Activated CD8-positive, alpha-beta T cell treated with anti-CD3 and anti-CD28 coated beads for 36 hours (primary cell): ENCODE measurements at regions not wholly inside any gene's neighbourhood (a gene's known extent, or its start where the extent isn't known, plus 50 kb on each side); places are given as distances from the start of the nearest gene placed in this dataset.
"Not testable (repeated sequence)": the region's sequence is repeated elsewhere in the genome, so short reads cannot be mapped to it uniquely, and the experiment has no call there.

Experiments used
- ATAC-seq: fragments of 200-7000 bp; cut with Tn5 transposase; one replicate; pipeline ENCODE4 v1.10.0; 2021; ENCODE audit warnings: mild to moderate bottlenecking, moderate library complexity
- CTCF ChIA-PET: fragments of 350-600 bp; sonication (Branson Sonifier 250); formaldehyde crosslinking; loops from one replicate; lab custom pipeline; 2021; ENCODE audit warnings: antibody characterized with exemption; lab: Charles Lee
- POLR2A ChIA-PET: fragments of 350-600 bp; sonication (Branson Sonifier 250); formaldehyde crosslinking; loops from one replicate; lab custom pipeline; 2021; ENCODE audit warnings: antibody characterized with exemption; lab: Charles Lee
- DNase-seq: peaks from one replicate; pipeline ENCODE4 v3.0.0-alpha.2; 2020
- H3K27ac Mint-ChIP-seq: one replicate; pipeline ENCODE4 v1.8.0; 2021; ENCODE audit warnings: mild to moderate bottlenecking, mixed read lengths
- H3K27me3 Mint-ChIP-seq: one replicate; pipeline ENCODE4 v1.8.0; 2021; ENCODE audit warnings: mixed read lengths
- H3K36me3 Mint-ChIP-seq: one replicate; pipeline ENCODE4 v1.8.0; 2021; ENCODE audit warnings: low read depth, mixed read lengths
- H3K4me1 Mint-ChIP-seq: one replicate; pipeline ENCODE4 v1.8.0; 2021; ENCODE audit warnings: low read depth, mixed read lengths
- H3K4me3 Mint-ChIP-seq: one replicate; pipeline ENCODE4 v1.8.0; 2021; ENCODE audit warnings: mild to moderate bottlenecking, moderate library complexity, mixed read lengths
- H3K9me3 Mint-ChIP-seq: one replicate; pipeline ENCODE4 v1.8.0; 2021; ENCODE audit warnings: mixed read lengths
- intact Hi-C: fragments of 100-400 bp; cut with micrococcal nuclease; formaldehyde crosslinking; loops from one replicate; pipeline ENCODE4 v1.10.0; 2022
- TF ChIP-seq, protein P1 (sequence below): fragments of 200-600 bp; IDR thresholded peaks from one replicate; pipeline ENCODE4 v1.8.0; 2022; ENCODE audit warnings: antibody characterized with exemption, mild to moderate bottlenecking

DNA sequence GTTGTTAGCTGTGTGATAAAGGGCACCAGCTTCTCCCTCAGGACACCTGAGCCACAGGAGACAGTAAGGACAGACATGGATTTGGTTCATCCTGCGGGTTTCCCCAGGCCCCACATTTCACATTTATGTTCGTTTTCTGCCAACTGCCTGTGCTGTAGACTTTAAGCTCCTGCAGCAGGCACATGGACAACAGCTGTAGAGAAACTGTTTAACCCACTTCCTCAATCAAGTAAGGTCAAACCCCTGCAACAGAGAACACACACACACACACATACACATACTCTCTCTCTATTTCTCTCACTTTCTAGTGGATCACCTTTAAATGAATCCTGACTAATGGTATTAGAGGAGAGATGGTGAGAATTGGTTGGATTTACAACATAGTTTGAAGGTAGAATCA, 90.7 kb downstream of the C11orf87 start:
- H3K4me3 Mint-ChIP-seq, result no peak overlapping the region
- TF ChIP-seq, protein P1, sequence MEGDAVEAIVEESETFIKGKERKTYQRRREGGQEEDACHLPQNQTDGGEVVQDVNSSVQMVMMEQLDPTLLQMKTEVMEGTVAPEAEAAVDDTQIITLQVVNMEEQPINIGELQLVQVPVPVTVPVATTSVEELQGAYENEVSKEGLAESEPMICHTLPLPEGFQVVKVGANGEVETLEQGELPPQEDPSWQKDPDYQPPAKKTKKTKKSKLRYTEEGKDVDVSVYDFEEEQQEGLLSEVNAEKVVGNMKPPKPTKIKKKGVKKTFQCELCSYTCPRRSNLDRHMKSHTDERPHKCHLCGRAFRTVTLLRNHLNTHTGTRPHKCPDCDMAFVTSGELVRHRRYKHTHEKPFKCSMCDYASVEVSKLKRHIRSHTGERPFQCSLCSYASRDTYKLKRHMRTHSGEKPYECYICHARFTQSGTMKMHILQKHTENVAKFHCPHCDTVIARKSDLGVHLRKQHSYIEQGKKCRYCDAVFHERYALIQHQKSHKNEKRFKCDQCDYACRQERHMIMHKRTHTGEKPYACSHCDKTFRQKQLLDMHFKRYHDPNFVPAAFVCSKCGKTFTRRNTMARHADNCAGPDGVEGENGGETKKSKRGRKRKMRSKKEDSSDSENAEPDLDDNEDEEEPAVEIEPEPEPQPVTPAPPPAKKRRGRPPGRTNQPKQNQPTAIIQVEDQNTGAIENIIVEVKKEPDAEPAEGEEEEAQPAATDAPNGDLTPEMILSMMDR, result no peak
- no peak overlapping the region for H3K27ac Mint-ChIP-seq
- H3K27me3 Mint-ChIP-seq, result peaks cover 1% of the 10 kb centered on the region
- no peaks in the 10 kb centered on the region for H3K36me3 Mint-ChIP-seq
- POLR2A ChIA-PET, result no interaction called here
- intact Hi-C loops, result no loop called here
- no peaks in the 10 kb centered on the region for H3K4me1 Mint-ChIP-seq
- DNase-seq, result no peak
- H3K9me3 Mint-ChIP-seq, result peaks cover 6% of the 10 kb centered on the region
- ATAC-seq, result no peak
- CTCF ChIA-PET, result no interaction called here

DNA sequence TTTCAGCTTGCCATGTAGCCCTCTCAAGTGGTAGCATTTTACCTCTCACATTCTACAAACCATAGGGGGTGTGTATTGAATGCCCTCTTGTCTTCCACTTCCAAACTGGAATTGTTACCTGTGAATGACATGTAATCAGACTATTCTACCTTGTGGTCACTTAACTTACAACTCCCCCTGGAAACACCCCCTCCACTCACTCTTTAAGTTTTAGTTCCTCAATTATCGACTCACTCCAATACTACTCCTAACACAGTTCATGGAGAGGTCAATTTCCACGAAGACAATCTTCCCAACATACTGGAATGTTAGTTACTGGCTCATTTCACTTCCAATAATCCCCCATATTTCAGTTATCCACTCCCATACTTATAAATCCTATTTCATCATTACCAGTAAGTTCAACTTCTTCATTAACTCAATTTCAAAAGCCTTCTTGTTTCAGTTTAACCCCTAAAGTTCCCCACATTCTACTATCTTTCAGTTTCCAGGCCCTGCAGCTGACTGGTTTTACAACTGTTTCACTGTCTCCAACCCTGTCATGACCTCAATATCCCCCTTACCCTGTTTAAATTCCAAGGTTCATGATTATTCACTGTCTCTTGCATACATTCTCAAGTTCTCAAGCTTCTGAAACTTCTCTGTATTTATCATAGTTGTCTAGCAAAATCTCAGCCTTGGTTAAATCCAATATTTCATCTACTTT, 92.5 kb downstream of the C11orf87 start:
- ATAC-seq (no peak), DNase-seq (no peak)
- CTCF ChIA-PET, result no interaction called here
- H3K27ac Mint-ChIP-seq, result no peak overlapping the region
- no peaks in the 10 kb centered on the region for H3K4me1 Mint-ChIP-seq
- H3K27me3 Mint-ChIP-seq, result no peaks in the 10 kb centered on the region
- POLR2A ChIA-PET, result interaction anchor here (0.6 kb wide), 1 partner anchor 234 kb away, joined by 3 read pairs; no protein-coding TSS in a partner anchor
- TF ChIP-seq, protein P1, result no peak
- intact Hi-C loops, result no loop called here
- H3K4me3 Mint-ChIP-seq, result no peak overlapping the region
- peaks cover 6% of the 10 kb centered on the region for H3K9me3 Mint-ChIP-seq
- no peaks in the 10 kb centered on the region for H3K36me3 Mint-ChIP-seq

DNA sequence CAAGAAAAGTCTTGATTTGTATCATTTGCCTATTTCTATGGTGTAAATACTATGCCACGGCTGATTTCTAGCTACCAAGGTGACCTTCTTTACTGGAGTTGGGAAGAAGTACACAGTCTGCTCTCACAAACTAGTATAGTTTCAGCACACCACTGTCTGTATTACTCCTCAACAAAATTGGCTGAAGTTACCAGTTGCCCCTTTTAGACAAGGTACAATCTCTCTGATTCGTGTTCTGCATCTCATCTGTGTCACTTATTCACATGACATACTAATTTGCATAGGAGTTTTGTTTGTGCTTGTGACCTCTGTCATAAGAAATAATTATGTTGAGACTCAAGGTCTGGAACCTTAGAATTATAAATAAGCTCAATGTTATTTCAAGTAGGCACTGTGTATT, 97.3 kb downstream of the C11orf87 start:
- H3K36me3 Mint-ChIP-seq, result no peaks in the 10 kb centered on the region
- no peaks in the 10 kb centered on the region for H3K27me3 Mint-ChIP-seq
- peaks cover 3% of the 10 kb centered on the region for H3K9me3 Mint-ChIP-seq
- H3K27ac Mint-ChIP-seq, result no peak overlapping the region
- TF ChIP-seq, protein P1, result no peak
- ChIA-PET POLR2A (no interaction called here), CTCF (no interaction called here)
- H3K4me1 Mint-ChIP-seq, result no peaks in the 10 kb centered on the region
- no peak for ATAC-seq
- DNase-seq, result no peak
- intact Hi-C loops, result no loop called here
- H3K4me3 Mint-ChIP-seq, result no peak overlapping the region

DNA sequence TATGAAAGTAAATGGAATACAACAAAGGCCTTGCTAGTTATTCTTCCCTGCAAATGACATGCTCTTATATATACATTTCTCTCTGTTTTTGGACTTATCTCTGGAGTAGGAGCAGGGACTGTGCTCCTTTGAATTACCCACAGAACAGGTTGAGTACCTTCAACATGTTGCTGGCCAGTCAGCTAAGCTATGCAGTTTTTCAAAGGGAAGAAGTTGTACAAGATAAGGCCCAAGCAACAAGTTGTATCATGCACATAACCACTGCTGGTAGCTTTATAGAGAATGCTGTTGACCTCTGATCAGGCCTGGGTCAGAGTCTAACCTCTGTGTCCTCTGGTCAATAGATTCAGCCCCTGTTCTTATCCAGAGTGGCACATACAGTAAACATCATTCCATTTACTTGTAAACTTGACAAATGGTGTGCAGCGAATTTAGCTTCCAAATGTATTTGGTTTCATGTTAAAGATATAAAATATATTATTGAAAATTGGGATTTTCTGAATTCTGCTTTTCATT, 99.6 kb downstream of the C11orf87 start:
- H3K9me3 Mint-ChIP-seq, result peaks cover 1% of the 10 kb centered on the region
- H3K27ac Mint-ChIP-seq, result no peak overlapping the region
- H3K4me3 Mint-ChIP-seq, result no peak overlapping the region
- TF ChIP-seq, protein P1, result no peak
- no peak for DNase-seq
- H3K27me3 Mint-ChIP-seq, result no peaks in the 10 kb centered on the region
- POLR2A ChIA-PET, result no interaction called here
- CTCF ChIA-PET, result no interaction called here
- no peaks in the 10 kb centered on the region for H3K4me1 Mint-ChIP-seq
- no peak for ATAC-seq
- no peaks in the 10 kb centered on the region for H3K36me3 Mint-ChIP-seq
- intact Hi-C loops, result no loop called here

DNA sequence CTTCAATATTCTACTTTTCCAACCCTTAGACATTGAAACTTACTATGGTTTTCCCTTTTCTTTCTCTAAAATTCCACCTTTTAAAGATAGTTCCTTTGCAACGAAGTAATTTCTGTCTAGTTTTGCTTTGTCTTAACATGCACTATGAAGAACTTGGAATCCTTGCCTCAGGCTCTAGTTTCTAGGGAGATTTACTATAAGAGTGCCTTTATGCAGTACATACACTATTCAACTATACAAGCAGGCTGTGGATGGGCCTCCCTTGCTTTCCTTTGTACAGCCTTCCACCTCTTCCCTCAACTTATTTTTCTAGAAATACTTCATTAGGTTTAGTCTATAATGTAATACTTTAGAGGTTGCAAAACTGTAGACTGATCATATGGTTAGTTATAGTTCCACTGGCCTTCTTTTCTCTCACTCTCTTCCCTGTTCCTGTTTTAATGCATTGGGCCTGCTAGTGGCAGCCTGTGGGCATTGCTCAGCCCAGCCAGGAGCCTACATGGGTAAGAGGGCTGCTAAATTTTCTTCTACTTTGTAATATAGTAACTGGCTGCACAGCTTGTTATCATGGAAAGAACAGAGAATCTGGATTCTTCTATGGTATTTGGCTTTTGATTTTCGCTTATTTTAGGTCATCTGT, 100.2 kb downstream of the C11orf87 start:
- peaks cover 1% of the 10 kb centered on the region for H3K9me3 Mint-ChIP-seq
- H3K27ac Mint-ChIP-seq, result no peak overlapping the region
- H3K36me3 Mint-ChIP-seq, result no peaks in the 10 kb centered on the region
- H3K4me1 Mint-ChIP-seq, result no peaks in the 10 kb centered on the region
- intact Hi-C loops, result no loop called here
- TF ChIP-seq, protein P1, result no peak
- ChIA-PET CTCF (no interaction called here), POLR2A (no interaction called here)
- no peak overlapping the region for H3K4me3 Mint-ChIP-seq
- no peak for DNase-seq
- no peaks in the 10 kb centered on the region for H3K27me3 Mint-ChIP-seq
- ATAC-seq, result no peak

DNA sequence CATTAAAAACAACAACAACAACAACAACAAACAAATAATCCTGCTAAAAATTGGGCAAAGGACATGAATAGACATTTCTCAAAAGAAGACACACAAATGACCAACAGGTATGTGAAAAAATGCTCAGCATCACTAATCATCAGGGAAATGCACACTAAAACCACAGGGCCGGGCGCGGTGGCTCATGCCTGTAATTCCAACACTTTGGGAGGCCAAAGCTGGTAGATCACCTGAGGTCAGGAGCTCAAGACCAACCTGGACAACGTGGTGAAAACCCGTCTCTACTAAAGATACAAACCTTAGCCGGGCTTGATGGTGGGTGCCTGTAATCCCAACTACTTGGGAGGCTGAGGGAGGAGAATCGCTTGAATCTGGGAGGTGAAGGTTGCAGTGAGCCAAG, 103.6 kb downstream of the C11orf87 start:
- DNase-seq, H3K27ac Mint-ChIP-seq, ATAC-seq, H3K4me1 Mint-ChIP-seq, H3K9me3 Mint-ChIP-seq, H3K27me3 Mint-ChIP-seq, H3K36me3 Mint-ChIP-seq, intact Hi-C loops, CTCF ChIA-PET, H3K4me3 Mint-ChIP-seq, POLR2A ChIA-PET: not testable (repeated sequence)
